H1 (cell line): ENCODE measurements at regions not wholly inside any gene's neighbourhood (a gene's known extent, or its start where the extent isn't known, plus 50 kb on each side); places are given as distances from the start of the nearest gene placed in this dataset.

Experiments used
- CTCF ChIA-PET: fragments of 300-600 bp; sonication (Branson Sonifier 250); formaldehyde crosslinking; loops from one replicate; lab custom pipeline; 2021; ENCODE audit not compliant: partially characterized antibody; lab: Charles Lee
- POLR2A ChIA-PET: fragments of 300-600 bp; sonication (Branson Sonifier 250); formaldehyde crosslinking; loops from one replicate; lab custom pipeline; 2021; ENCODE audit warnings: inconsistent platforms; ENCODE audit not compliant: partially characterized antibody; lab: Charles Lee
- DNase-seq, 2 experiments: peaks; one replicate each; pipeline versions ENCODE4 v3.0.0 to v3.0.0-alpha.2; 2010 to 2022; ENCODE audit warnings: low spot score in 2 of 2, low read depth in 1 of 2, mixed read lengths in 1 of 2
- FAIRE-seq: peaks from 2 replicates; lab custom pipeline; 2011; peaks lifted over from hg19 to GRCh38; lab: Jason Lieb, UNC
- H2AFZ ChIP-seq: 2 replicates; pipeline ENCODE4 v1.8.1; 2012; ENCODE audit warnings: low read length, inconsistent platforms
- H2AK5ac ChIP-seq: 2 replicates; pipeline ENCODE4 v1.6.1; 2013; ENCODE audit warnings: low read depth, low read length
- H2BK120ac ChIP-seq: replicated peaks from 2 replicates; pipeline ENCODE3; 2013; ENCODE audit warnings: low read depth, low read length, inconsistent platforms
- H2BK12ac ChIP-seq: 2 replicates; pipeline ENCODE4 v1.6.1; 2013; ENCODE audit warnings: low read depth, low read length
- H2BK15ac ChIP-seq: 2 replicates; pipeline ENCODE4 v1.6.1; 2013; ENCODE audit warnings: low read length
- H2BK20ac ChIP-seq: 2 replicates; pipeline ENCODE4 v1.6.1; 2013; ENCODE audit warnings: low read length
- H2BK5ac ChIP-seq: 2 replicates; pipeline ENCODE4 v1.6.1; 2013; ENCODE audit warnings: low read depth, low read length
- H3K14ac ChIP-seq: 2 replicates; pipeline ENCODE4 v1.6.1; 2013; ENCODE audit warnings: inconsistent platforms; ENCODE audit not compliant: insufficient read length
- H3K18ac ChIP-seq: 2 replicates; pipeline ENCODE4 v1.6.1; 2013; ENCODE audit warnings: low read length; ENCODE audit errors: extremely low read depth
- H3K23ac ChIP-seq: 2 replicates; pipeline ENCODE4 v1.6.1; 2013; ENCODE audit warnings: inconsistent platforms; ENCODE audit not compliant: insufficient read length
- H3K23me2 ChIP-seq: 2 replicates; pipeline ENCODE4 v1.6.1; 2013; ENCODE audit warnings: low read depth, low read length
- H3K27ac ChIP-seq: 2 replicates; pipeline ENCODE4 v1.6.1; 2011; ENCODE audit warnings: low read depth, low read length, inconsistent platforms
- H3K27me3 ChIP-seq, 4 experiments: replicated peaks in 1 of 4; 1 replicate in 1 of 4; 2 replicates in 3 of 4; pipeline versions ENCODE4 v1.6.1 to v1.8.1; 2011 to 2013; ENCODE audit warnings: low read length in 3 of 4, mild to moderate bottlenecking in 3 of 4, inconsistent platforms in 2 of 4, mixed read lengths in 2 of 4, moderate library complexity in 1 of 4; ENCODE audit not compliant: control insufficient read depth in 3 of 4, insufficient read depth in 3 of 4; ENCODE audit errors: extremely low read depth in 1 of 4
- H3K36me3 ChIP-seq, 4 experiments: 2 replicates each; pipeline versions ENCODE4 v1.6.1 to v1.8.1; 2011 to 2013; ENCODE audit warnings: mild to moderate bottlenecking in 4 of 4, low read length in 3 of 4, moderate library complexity in 2 of 4, control low read depth in 1 of 4, inconsistent platforms in 1 of 4; ENCODE audit not compliant: insufficient read depth in 4 of 4, control insufficient read depth in 2 of 4
- H3K4ac ChIP-seq: replicated peaks from 2 replicates; pipeline ENCODE3; 2013; ENCODE audit warnings: low read length, low read depth, mixed read lengths, inconsistent platforms; ENCODE audit not compliant: insufficient read length
- H3K4me1 ChIP-seq, 4 experiments: replicated peaks in 1 of 4; 1 replicate in 1 of 4; 2 replicates in 3 of 4; pipeline versions ENCODE4 v1.6.1 to v1.8.1; 2011 to 2013; ENCODE audit warnings: low read length in 3 of 4, inconsistent platforms in 2 of 4, mixed read lengths in 1 of 4; ENCODE audit not compliant: insufficient read depth in 4 of 4, control insufficient read depth in 3 of 4
- H3K4me2 ChIP-seq, 2 experiments: 2 replicates each; pipeline versions ENCODE4 v1.6.1 to v1.8.1; 2011 to 2013; ENCODE audit warnings: low read depth in 2 of 2, low read length in 2 of 2, control low read depth in 1 of 2, inconsistent platforms in 1 of 2, mild to moderate bottlenecking in 1 of 2; ENCODE audit not compliant: insufficient read depth in 1 of 2
- H3K4me3 ChIP-seq, 4 experiments: fragments of 200-600, 300-600 bp in 1 of 4; sonication (generic), shearing (Covaris generic), sonication (Bioruptor Twin) in 1 of 4; 2 replicates each; pipeline versions ENCODE4 v1.5.1 to v1.8.1; 2011 to 2016; ENCODE audit warnings: low read length in 4 of 4, low read depth in 3 of 4, control low read depth in 2 of 4, inconsistent platforms in 2 of 4, mild to moderate bottlenecking in 2 of 4, mixed read lengths in 1 of 4, moderate library complexity in 1 of 4; ENCODE audit not compliant: insufficient read depth in 2 of 4; ENCODE audit errors: extremely low read depth in 1 of 4
- H3K56ac ChIP-seq: replicated peaks from 2 replicates; pipeline ENCODE3; 2013; ENCODE audit warnings: low read depth, mild to moderate bottlenecking, mixed read lengths, low read length, inconsistent platforms; ENCODE audit not compliant: insufficient read length
- H3K79me1 ChIP-seq: 2 replicates; pipeline ENCODE4 v1.6.1; 2013; ENCODE audit warnings: low read depth, low read length, control low read depth
- H3K79me2 ChIP-seq, 2 experiments: 2 replicates each; pipeline versions ENCODE4 v1.6.1 to v1.8.1; 2012 to 2013; ENCODE audit warnings: low read length in 2 of 2, mild to moderate bottlenecking in 2 of 2, inconsistent platforms in 1 of 2; ENCODE audit not compliant: insufficient read depth in 2 of 2, control insufficient read depth in 1 of 2
- H3K9ac ChIP-seq, 4 experiments: replicated peaks in 1 of 4; 1 replicate in 1 of 4; 2 replicates in 3 of 4; pipeline versions ENCODE4 v1.6.1 to v1.8.1; 2011 to 2013; ENCODE audit warnings: low read depth in 3 of 4, low read length in 3 of 4, control low read depth in 2 of 4, mild to moderate bottlenecking in 2 of 4, moderate library complexity in 2 of 4, inconsistent platforms in 1 of 4; ENCODE audit errors: extremely low read depth in 1 of 4
- H3K9me3 ChIP-seq, 2 experiments: 2 replicates each; pipeline versions ENCODE4 v1.6.1 to v1.8.1; 2012 to 2013; ENCODE audit warnings: mild to moderate bottlenecking in 2 of 2, moderate library complexity in 2 of 2, control low read depth in 1 of 2, inconsistent platforms in 1 of 2, low read depth in 1 of 2, low read length in 1 of 2, mixed read lengths in 1 of 2; ENCODE audit not compliant: insufficient read depth in 2 of 2
- H4K20me1 ChIP-seq, 2 experiments: replicated peaks in 1 of 2; 2 replicates each; pipeline versions ENCODE3 to v1.8.1; 2011 to 2013; ENCODE audit warnings: inconsistent platforms in 2 of 2, low read length in 2 of 2, mild to moderate bottlenecking in 1 of 2; ENCODE audit not compliant: insufficient read depth in 2 of 2, control insufficient read depth in 1 of 2
- H4K5ac ChIP-seq: 2 replicates; pipeline ENCODE4 v1.6.1; 2013; ENCODE audit warnings: low read length, low read depth, mixed read lengths, inconsistent platforms; ENCODE audit not compliant: insufficient read length
- H4K8ac ChIP-seq: 2 replicates; pipeline ENCODE4 v1.8.0; 2013; ENCODE audit warnings: mild to moderate bottlenecking, moderate library complexity, low read length, inconsistent platforms; ENCODE audit not compliant: insufficient read depth; ENCODE audit errors: extremely low read depth
- H4K91ac ChIP-seq: replicated peaks from 2 replicates; pipeline ENCODE3; 2013; ENCODE audit warnings: low read length, mixed read lengths, inconsistent platforms; ENCODE audit not compliant: insufficient read length
- CEBPB ChIP-seq: IDR thresholded peaks from 2 replicates; pipeline ENCODE4 v1.6.1; 2012; ENCODE audit warnings: low read depth, low read length
- CTBP2 ChIP-seq: IDR thresholded peaks from 2 replicates; pipeline ENCODE4 v1.7.0; 2011; ENCODE audit warnings: borderline replicate concordance, mild to moderate bottlenecking, moderate library complexity, mixed read lengths, low read length; ENCODE audit not compliant: insufficient read depth, insufficient read length
- EP300 ChIP-seq, 2 experiments: IDR thresholded peaks; 1 replicate in 1 of 2; 2 replicates in 1 of 2; pipeline ENCODE4 v1.6.1; 2011 to 2012; ENCODE audit warnings: low read depth in 2 of 2, low read length in 2 of 2, mild to moderate bottlenecking in 2 of 2, borderline replicate concordance in 1 of 2, inconsistent platforms in 1 of 2, moderate library complexity in 1 of 2
- HDAC2 ChIP-seq, 2 experiments: fragments of 300-600 bp in 1 of 2; sonication (generic) in 1 of 2; IDR thresholded peaks; 2 replicates each; pipeline ENCODE4 v1.6.1; 2011 to 2012; ENCODE audit warnings: low read depth in 2 of 2, low read length in 2 of 2, mild to moderate bottlenecking in 2 of 2, moderate library complexity in 2 of 2, borderline replicate concordance in 1 of 2, inconsistent platforms in 1 of 2
- PHF8 ChIP-seq: fragments of 200-600 bp; sonication (generic); conservative IDR thresholded peaks from 2 replicates; pipeline ENCODE4 v1.7.1; 2012; ENCODE audit warnings: low read depth, mild to moderate bottlenecking, inconsistent platforms, low read length, moderate library complexity
- POLR2AphosphoS5 ChIP-seq: IDR thresholded peaks from 2 replicates; pipeline ENCODE4 v1.6.1; 2011; ENCODE audit warnings: low read depth, low read length
- SIN3A ChIP-seq, 2 experiments: IDR thresholded peaks in 1 of 2; conservative IDR thresholded peaks in 1 of 2; 2 replicates each; pipeline ENCODE4 v1.6.1; 2011 to 2012; ENCODE audit warnings: low read length in 2 of 2, improper control_type of control experiment in 1 of 2, low read depth in 1 of 2, mild to moderate bottlenecking in 1 of 2
- SRF ChIP-seq: IDR thresholded peaks from 2 replicates; pipeline ENCODE4 v1.6.1; 2011; ENCODE audit warnings: mild to moderate bottlenecking, low read depth, low read length, moderate library complexity
- SUZ12 ChIP-seq: fragments of 200-600 bp; sonication (generic); IDR thresholded peaks from 2 replicates; pipeline ENCODE4 v1.6.1; 2012; ENCODE audit warnings: mild to moderate bottlenecking, inconsistent platforms, low read length, moderate library complexity, mixed read lengths
- TAF7 ChIP-seq: optimal IDR thresholded peaks from 2 replicates; pipeline ENCODE3; 2011; ENCODE audit warnings: low read depth, mild to moderate bottlenecking, inconsistent platforms, low read length, moderate library complexity, borderline replicate concordance
- WGBS, 2 experiments: shearing (Covaris generic) in 1 of 2; methylation state at CpG; one replicate each; pipeline versions ENCODE4 v1.1.6 to v1.1.7; 2013 to 2015; ENCODE audit warnings: low lambda C conversion rate in 2 of 2, mixed read lengths in 2 of 2, inconsistent platforms in 1 of 2, low coverage in 1 of 2, missing lambda C conversion rate in 1 of 2; ENCODE audit not compliant: insufficient replicate concordance in 2 of 2, insufficient coverage in 1 of 2, insufficient read length in 1 of 2; ENCODE audit errors: extremely low coverage in 1 of 2, missing lambda C conversion rate in 1 of 2; 5-methylcytosine and 5-hydroxymethylcytosine counted together

DNA sequence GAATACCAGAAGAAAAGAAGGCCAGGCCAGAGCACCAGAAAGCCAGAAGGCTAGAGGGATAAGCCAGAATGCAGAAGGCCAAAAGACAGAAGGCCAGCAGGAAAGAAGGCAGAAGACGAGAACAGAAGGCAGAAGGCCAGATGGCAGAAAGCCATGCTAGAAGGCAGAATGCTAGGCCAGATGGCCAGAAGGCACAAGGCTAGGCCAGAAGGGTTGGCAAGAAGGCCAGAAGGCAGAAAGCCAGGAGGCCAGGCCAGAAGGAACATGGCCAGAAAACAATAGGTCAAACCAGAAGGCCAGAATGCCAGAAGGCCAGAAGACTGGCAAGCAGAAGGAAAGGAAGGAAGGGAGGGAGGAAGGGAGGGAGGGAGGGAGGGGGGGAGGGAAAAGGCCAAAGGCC lies 188.8 kb downstream of the TUBA3C start:
- Histone ChIP-seq H2BK12ac (no peak overlapping the region), H3K4me3 (no peak overlapping the region), H3K27me3 (no peaks in the 10 kb centered on the region), H3K14ac (no peak overlapping the region), H3K36me3 (no peaks in the 10 kb centered on the region; a peak in 2 of 8 replicates), H2BK15ac (no peak overlapping the region), H4K8ac (no peak overlapping the region), H2AK5ac (no peak overlapping the region), H3K9ac (no peak overlapping the region), H4K5ac (no peak overlapping the region), H4K20me1 (no peaks in the 10 kb centered on the region), H3K23ac (no peak overlapping the region), H2BK20ac (no peak overlapping the region), H3K79me1 (no peaks in the 10 kb centered on the region), H2BK5ac (no peak overlapping the region), H2BK120ac (no peak overlapping the region), H4K91ac (no peak overlapping the region), H3K4me2 (no peak overlapping the region), H3K79me2 (no peaks in the 10 kb centered on the region), H3K18ac (no peak overlapping the region), H3K9me3 (peaks cover 73 to 83% of the 10 kb centered on the region in 2 experiments), H3K4ac (no peak overlapping the region), H3K4me1 (no peaks in the 10 kb centered on the region), H3K56ac (no peak overlapping the region), H3K27ac (no peak overlapping the region), H3K23me2 (no peaks in the 10 kb centered on the region), H2AFZ (no peak overlapping the region)
- DNase-seq (no peak), FAIRE-seq (no peak)
- CTCF ChIA-PET: no interaction called here
- POLR2A ChIA-PET: no interaction called here
- WGBS, 2 experiments: 100% methylated on average over 1 of the region's 1 CpG; no CpG with 5 or more reads in 1 of the 2 experiments
- TF ChIP-seq HDAC2 (IDR thresholded peaks at IDR 0.05; ENCODE audit: borderline replicate concordance in 1 of 2, low read depth in 2 of 2, low read length in 2 of 2): no peak
- no peak for TF ChIP-seq TAF7
- no peak for TF ChIP-seq POLR2AphosphoS5
- TF ChIP-seq SIN3A (conservative IDR thresholded peaks at IDR 0.05 in 1 of 2, IDR thresholded peaks at IDR 0.05 in 1 of 2; ENCODE audit: low read depth in 1 of 2, low read length in 2 of 2): no peak
- no peak for TF ChIP-seq EP300 (IDR thresholded peaks at IDR 0.05; ENCODE audit: borderline replicate concordance in 1 of 2, low read depth in 2 of 2, low read length in 2 of 2)
- TF ChIP-seq SRF: no peak
- TF ChIP-seq PHF8: no peak
- TF ChIP-seq CEBPB: no peak
- no peak for TF ChIP-seq CTBP2
- no peak for TF ChIP-seq SUZ12
